ENCODE measurements at regions not wholly inside any gene's neighbourhood (a gene's known extent, or its start where the extent isn't known, plus 50 kb on each side); places are given as distances from the start of the nearest gene placed in this dataset.

- no peak for TF ChIP-seq CTCF (IDR thresholded peaks at IDR 0.05)
- TF ChIP-seq EP300 (IDR thresholded peaks at IDR 0.05) = no peak
- no peak for TF ChIP-seq POLR2A (IDR thresholded peaks at IDR 0.05)
- TF ChIP-seq POLR2AphosphoS5 (IDR thresholded peaks at IDR 0.05) = no peak
These were observed 151.4 kb downstream of the BRD1 start for GRCh38 chr22:49676230-49676629.
